ENCODE measurements at regions not wholly inside any gene's neighbourhood (a gene's known extent, or its start where the extent isn't known, plus 50 kb on each side); places are given as distances from the start of the nearest gene placed in this dataset.

- DNase-seq (ENCODE audit: low read depth), result no peak
Observed at GRCh38 chr3:193780810-193781478, 187.9 kb downstream of the OPA1 start.

- no peak for DNase-seq (ENCODE audit: low read depth)
Observed at GRCh38 chr3:193782276-193782647, 189.3 kb downstream of the OPA1 start.

GRCh38 chr3:193782747-193783146 lies 189.7 kb downstream of the OPA1 start:
- DNase-seq (ENCODE audit: low read depth), result no peak

GRCh38 chr3:193783166-193783896 lies 190.3 kb downstream of the OPA1 start:
- no peak for DNase-seq (ENCODE audit: low read depth)

- no peak for DNase-seq (ENCODE audit: low read depth)
Observed at GRCh38 chr3:193784822-193785221, 191.8 kb downstream of the OPA1 start.

- DNase-seq (ENCODE audit: low read depth), result no peak
Observed at GRCh38 chr3:193787496-193787870, 194.5 kb downstream of the OPA1 start.

GRCh38 chr3:193788189-193788991 lies 195.4 kb downstream of the OPA1 start:
- DNase-seq (ENCODE audit: low read depth), result no peak

GRCh38 chr3:193789455-193789854 lies 196.4 kb downstream of the OPA1 start:
- no peak for DNase-seq (ENCODE audit: low read depth)

GRCh38 chr3:193790086-193790990 lies 197.3 kb downstream of the OPA1 start:
- no peak for DNase-seq (ENCODE audit: low read depth)

- no peak for DNase-seq (ENCODE audit: low read depth)
Observed at GRCh38 chr3:193791041-193792032, 198.3 kb downstream of the OPA1 start.

GRCh38 chr3:193793123-193793522 lies 200.1 kb downstream of the OPA1 start:
- DNase-seq (ENCODE audit: low read depth), result no peak

GRCh38 chr3:193794002-193794881 lies 201.2 kb downstream of the OPA1 start:
- no peak for DNase-seq (ENCODE audit: low read depth)

- DNase-seq (ENCODE audit: low read depth), result no peak
Observed at GRCh38 chr3:193795062-193795690, 202.2 kb downstream of the OPA1 start.

- DNase-seq (ENCODE audit: low read depth), result no peak
Observed at GRCh38 chr3:193796089-193796488, 203.1 kb downstream of the OPA1 start.

- DNase-seq (ENCODE audit: low read depth), result no peak
Observed at GRCh38 chr3:193797566-193797965, 204.6 kb downstream of the OPA1 start.

GRCh38 chr3:193798051-193798450 lies 205.0 kb downstream of the OPA1 start:
- no peak for DNase-seq (ENCODE audit: low read depth)

- DNase-seq (ENCODE audit: low read depth), result no peak
Observed at GRCh38 chr3:193800138-193801043, 207.4 kb downstream of the OPA1 start.

- no peak for DNase-seq (ENCODE audit: low read depth)
Observed at GRCh38 chr3:193801097-193801496, 208.1 kb downstream of the OPA1 start.

All from stimulated activated CD8-positive, alpha-beta memory T cell treated with anti-CD3 and anti-CD28 coated beads, Interleukin-15, amount 100 ng/mL, for 1 hour (primary cell).